Testis (tissue), 2 donors: ENCODE measurements at regions not wholly inside any gene's neighbourhood (a gene's known extent, or its start where the extent isn't known, plus 50 kb on each side); places are given as distances from the start of the nearest gene placed in this dataset.

Source experiments
- DNase-seq: peaks from one replicate; pipeline ENCODE4 v3.0.0-alpha.2; 2019
- H3K27ac ChIP-seq, 2 donors: fragments of 200-600 bp; sonication (generic); one replicate each; pipeline ENCODE4 v1.5.1; 2019
- H3K27me3 ChIP-seq: fragments of 200-600 bp; sonication (generic); one replicate; pipeline ENCODE4 v1.5.1; 2019
- H3K36me3 ChIP-seq: fragments of 200-600 bp; sonication (generic); one replicate; pipeline ENCODE4 v1.5.1; 2017; ENCODE audit warnings: low read depth; ENCODE audit errors: missing control alignments
- H3K4me1 ChIP-seq: fragments of 200-600 bp; sonication (generic); one replicate; pipeline ENCODE4 v1.5.1; 2019
- H3K4me3 ChIP-seq, 2 donors: fragments of 200-600 bp; sonication (generic); one replicate each; pipeline ENCODE4 v1.5.1; 2017 to 2019
- H3K9me3 ChIP-seq: fragments of 200-600 bp; sonication (generic); one replicate; pipeline ENCODE4 v1.5.1; 2017
- POLR2A ChIP-seq: fragments of 450-650 bp; IDR thresholded peaks from one replicate; pipeline ENCODE4 v1.6.1; 2017; ENCODE audit warnings: antibody characterized with exemption, mild to moderate bottlenecking, moderate library complexity
- WGBS, 2 donors: methylation state at CpG; one replicate each; pipeline ENCODE4 v1.1.5; 2018; 5-methylcytosine and 5-hydroxymethylcytosine counted together
- intact Hi-C: fragments of 100-400 bp; cut with DNase I; formaldehyde crosslinking; loops from one replicate; pipeline ENCODE4 v1.15.1; 2023; ENCODE audit warnings: low total_unique reads
- TF ChIP-seq, protein P1 (sequence below), 3 experiments: fragments of 450-650 bp in 2 of 3; fragments of 200-600 bp in 1 of 3; sonication (generic) in 1 of 3; IDR thresholded peaks; one replicate each; pipeline ENCODE4 v1.5.1; 2016 to 2019; ENCODE audit warnings: antibody characterized with exemption in 3 of 3, mild to moderate bottlenecking in 2 of 3, moderate library complexity in 1 of 3

DNA sequence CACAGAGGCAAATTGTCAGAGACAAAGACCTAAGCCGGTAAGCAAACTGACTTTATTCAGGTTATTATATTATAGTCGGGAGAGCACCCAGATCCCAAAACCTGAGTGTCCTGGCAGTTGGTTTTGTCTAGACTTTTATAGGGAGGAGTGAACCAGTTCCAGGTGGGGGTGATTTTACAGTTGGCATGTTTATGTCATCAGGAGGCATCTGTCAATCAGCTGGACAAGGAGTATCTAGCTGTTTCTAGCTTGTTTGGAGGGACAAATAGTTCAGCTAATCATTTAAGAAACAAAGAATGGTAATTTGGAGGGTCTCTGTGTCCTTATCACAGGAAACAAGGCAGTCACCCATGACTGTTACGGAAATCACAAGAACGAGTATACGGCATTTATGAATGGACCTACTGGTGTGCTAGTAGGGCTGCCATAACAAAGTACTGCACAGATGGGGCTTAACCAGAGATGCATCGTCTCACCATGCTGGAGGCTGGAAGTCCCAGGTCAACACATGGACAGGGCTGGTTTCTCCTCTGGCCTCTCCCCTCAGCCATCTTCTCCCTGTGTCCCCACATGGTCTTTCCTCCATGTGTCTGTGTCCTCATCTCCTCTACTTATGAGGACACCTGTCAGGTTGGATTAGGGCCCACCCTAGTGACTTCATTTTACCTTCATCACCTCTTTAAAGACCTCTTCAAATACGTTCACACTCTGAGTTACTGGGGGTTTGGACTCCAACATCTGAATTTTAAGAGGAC lies 122.7 kb downstream of the LY86 start:
- Histone ChIP-seq H3K27me3 (no peaks in the 10 kb centered on the region), H3K4me1 (peaks cover 3% of the 10 kb centered on the region), H3K9me3 (no peaks in the 10 kb centered on the region), H3K27ac (no peak overlapping the region), H3K36me3 (no peaks in the 10 kb centered on the region), H3K4me3 (no peak overlapping the region)
- TF ChIP-seq, protein P1, sequence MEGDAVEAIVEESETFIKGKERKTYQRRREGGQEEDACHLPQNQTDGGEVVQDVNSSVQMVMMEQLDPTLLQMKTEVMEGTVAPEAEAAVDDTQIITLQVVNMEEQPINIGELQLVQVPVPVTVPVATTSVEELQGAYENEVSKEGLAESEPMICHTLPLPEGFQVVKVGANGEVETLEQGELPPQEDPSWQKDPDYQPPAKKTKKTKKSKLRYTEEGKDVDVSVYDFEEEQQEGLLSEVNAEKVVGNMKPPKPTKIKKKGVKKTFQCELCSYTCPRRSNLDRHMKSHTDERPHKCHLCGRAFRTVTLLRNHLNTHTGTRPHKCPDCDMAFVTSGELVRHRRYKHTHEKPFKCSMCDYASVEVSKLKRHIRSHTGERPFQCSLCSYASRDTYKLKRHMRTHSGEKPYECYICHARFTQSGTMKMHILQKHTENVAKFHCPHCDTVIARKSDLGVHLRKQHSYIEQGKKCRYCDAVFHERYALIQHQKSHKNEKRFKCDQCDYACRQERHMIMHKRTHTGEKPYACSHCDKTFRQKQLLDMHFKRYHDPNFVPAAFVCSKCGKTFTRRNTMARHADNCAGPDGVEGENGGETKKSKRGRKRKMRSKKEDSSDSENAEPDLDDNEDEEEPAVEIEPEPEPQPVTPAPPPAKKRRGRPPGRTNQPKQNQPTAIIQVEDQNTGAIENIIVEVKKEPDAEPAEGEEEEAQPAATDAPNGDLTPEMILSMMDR (IDR thresholded peaks at IDR 0.05), result no peak
- no peak for TF ChIP-seq POLR2A
- 81 to 85% methylated on average over 7 of the region's 7 CpGs for WGBS, 2 donors
- no peak for DNase-seq
- intact Hi-C loops, result no loop called here

DNA sequence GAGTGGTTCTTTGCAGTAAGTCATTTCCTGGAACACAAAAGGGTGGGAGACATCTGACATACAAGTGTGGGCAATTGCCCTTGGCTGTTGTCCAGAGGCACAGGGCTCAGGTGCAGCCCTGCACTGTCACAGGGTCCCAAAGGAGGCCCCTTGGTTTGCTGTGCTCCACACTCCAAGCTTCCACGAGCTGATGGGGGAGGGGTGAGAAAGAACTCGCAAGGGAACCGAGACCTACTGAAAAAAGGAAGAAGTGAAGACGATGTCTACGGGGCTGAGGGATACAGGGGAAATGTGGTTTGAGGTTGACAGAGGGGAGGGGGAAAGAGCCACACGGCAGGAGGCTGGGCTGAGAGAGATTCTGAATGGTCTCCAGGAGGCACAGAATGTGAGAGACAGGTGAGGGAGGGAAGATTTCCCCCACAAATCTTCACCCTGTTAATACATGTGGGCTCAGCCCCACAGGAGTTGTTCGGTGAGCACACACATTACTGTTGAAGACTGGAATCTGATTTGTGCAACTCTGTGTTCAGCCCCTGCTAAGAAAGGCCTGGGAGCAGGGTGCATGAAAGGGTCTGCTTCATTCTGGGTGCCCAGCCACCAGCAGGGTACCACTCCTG lies 123.4 kb downstream of the LY86 start:
- WGBS, 2 donors, result 81 to 90% methylated on average over 7 of the region's 7 CpGs
- Histone ChIP-seq H3K4me3 (no peak overlapping the region), H3K36me3 (no peaks in the 10 kb centered on the region), H3K4me1 (peaks cover 3% of the 10 kb centered on the region), H3K9me3 (no peaks in the 10 kb centered on the region), H3K27ac (no peak overlapping the region), H3K27me3 (no peaks in the 10 kb centered on the region)
- TF ChIP-seq, protein P1 (IDR thresholded peaks at IDR 0.05), result no peak
- no peak for TF ChIP-seq POLR2A
- intact Hi-C loops, result no loop called here
- DNase-seq, result no peak

DNA sequence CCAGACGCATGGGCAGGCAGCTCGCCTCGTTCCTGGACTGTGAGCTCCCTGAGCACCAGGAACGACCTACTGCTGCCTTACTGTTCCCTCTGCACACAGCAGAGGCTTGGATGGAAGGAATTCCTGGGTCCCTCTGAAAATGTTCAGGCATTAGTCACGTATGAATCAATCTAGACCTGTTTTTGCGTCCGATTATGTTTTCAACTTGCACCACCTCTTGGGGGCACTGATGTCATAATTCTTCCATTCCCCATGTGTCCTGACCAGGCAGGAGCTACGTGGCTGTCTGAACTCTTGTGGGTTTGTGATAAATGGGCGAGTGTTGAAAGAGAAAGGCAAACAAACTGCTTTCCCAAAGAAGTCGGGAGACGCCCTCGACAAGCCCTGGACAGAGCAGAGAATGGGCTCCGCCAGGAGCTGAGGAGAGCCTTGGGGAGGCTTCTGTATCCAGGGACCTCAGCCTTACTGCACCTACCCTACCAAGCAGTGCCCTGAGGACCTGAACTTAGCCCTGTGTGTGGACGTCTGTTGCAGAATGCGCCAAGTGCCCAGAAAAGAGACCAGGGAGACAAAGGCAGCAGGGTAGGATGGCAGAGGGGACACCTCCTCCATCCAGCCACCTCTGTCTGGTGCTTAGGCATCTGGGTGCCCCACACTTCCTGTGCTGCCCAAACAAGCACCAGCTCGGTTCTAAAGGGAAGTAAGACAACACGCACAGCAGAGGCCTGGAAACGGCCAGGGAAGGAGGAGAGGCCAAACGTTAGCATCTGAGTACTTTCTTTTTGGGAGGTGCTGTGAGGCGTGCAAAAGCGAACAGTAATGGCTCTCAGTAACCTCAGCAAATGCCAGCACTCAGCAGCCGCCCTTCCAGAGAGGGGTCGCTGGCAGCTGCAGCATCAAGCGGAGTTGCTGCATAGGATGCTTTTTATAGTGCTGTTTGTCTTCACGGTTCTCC lies 124.2 kb downstream of the LY86 start:
- Histone ChIP-seq H3K4me3 (no peak overlapping the region), H3K4me1 (peaks cover 3% of the 10 kb centered on the region), H3K27ac (no peak overlapping the region), H3K27me3 (no peaks in the 10 kb centered on the region), H3K36me3 (no peaks in the 10 kb centered on the region), H3K9me3 (no peaks in the 10 kb centered on the region)
- intact Hi-C loops, result no loop called here
- DNase-seq, result no peak
- 68 to 80% methylated on average over 22 to 25 of the region's 25 CpGs for WGBS, 2 donors
- TF ChIP-seq POLR2A, result no peak
- TF ChIP-seq, protein P1 (IDR thresholded peaks at IDR 0.05), result no peak

DNA sequence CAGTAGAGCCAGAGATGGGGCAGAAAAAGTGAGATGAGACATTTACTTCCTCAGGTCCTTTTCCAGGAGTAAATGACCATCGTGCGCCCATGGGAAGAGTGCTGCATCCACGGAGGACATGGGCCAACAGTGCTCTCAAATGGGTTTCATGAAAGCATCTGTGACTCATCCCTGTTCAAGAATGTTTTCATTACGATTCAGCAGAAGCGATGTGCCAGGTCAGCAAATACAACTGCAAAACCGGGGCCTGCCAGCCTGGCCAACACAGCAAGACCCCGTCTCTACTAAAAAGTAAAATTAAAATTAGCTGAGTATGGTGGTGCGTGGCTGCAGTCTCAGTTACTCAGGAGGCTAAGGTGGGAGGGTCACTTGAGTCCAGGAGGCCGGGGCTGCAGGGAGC lies 125.1 kb downstream of the LY86 start:
- no peak for TF ChIP-seq POLR2A
- TF ChIP-seq, protein P1 (IDR thresholded peaks at IDR 0.05), result no peak
- H3K4me1 ChIP-seq, result peaks cover 3% of the 10 kb centered on the region
- no peak overlapping the region for H3K4me3 ChIP-seq
- no peaks in the 10 kb centered on the region for H3K9me3 ChIP-seq
- no peak for DNase-seq
- no peaks in the 10 kb centered on the region for H3K36me3 ChIP-seq
- H3K27ac ChIP-seq, result no peak overlapping the region
- no peaks in the 10 kb centered on the region for H3K27me3 ChIP-seq
- 81 to 82% methylated on average over 9 of the region's 9 CpGs for WGBS, 2 donors
- intact Hi-C loops, result no loop called here
